Endometrium (tissue), 2 donors: ENCODE measurements at regions not wholly inside any gene's neighbourhood (a gene's known extent, or its start where the extent isn't known, plus 50 kb on each side); places are given as distances from the start of the nearest gene placed in this dataset.

ENCODE experiments used
- FAIRE-seq: peaks from 2 replicates; lab custom pipeline; 2012; peaks lifted over from hg19 to GRCh38; lab: Jason Lieb, UNC
- donor health status: control.
- donor health status: control.

GRCh38 chr12:115700896-115701465, 576.5 kb downstream of the MED13L start:
- no peak for FAIRE-seq

DNA sequence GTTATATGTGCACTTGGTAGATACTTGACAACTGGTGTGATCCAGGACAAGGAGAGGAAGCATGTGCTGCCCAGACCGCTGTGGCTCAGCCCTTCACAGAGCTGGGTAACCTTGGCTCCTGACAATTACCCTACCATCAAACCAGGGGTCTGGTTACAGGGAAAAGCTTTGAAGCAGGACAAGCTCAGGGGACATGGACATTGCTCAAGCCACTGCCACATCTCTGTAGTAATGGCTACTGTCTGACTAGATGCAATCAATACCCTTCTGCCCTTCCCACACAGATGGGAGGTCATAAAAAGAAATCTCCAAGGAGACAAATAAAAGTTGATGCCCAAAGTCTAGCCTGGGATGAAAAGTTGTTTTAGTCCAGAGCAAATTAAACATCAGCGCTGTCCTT, 577.4 kb downstream of the MED13L start:
- no peak for FAIRE-seq

DNA sequence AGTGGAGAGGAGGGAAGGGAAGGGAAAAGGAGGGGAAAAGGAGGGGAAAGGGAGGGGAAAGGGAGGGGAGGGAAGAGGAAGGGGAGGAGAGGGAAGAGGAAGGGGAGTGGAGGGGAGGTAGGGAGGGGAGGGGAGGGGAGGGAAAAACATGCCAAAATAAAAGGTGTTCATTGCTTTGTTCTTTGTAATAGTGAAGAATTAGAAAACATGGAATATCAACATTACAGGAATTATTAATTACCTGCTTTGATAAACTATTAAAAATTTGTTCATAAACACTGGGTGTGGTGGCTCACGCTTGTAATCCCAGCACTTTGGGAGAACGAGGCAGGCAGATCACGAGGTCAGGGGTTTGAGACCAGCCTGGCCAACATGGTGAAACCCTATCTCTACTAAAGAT, 579.2 kb downstream of the MED13L start:
- FAIRE-seq, result no peak

DNA sequence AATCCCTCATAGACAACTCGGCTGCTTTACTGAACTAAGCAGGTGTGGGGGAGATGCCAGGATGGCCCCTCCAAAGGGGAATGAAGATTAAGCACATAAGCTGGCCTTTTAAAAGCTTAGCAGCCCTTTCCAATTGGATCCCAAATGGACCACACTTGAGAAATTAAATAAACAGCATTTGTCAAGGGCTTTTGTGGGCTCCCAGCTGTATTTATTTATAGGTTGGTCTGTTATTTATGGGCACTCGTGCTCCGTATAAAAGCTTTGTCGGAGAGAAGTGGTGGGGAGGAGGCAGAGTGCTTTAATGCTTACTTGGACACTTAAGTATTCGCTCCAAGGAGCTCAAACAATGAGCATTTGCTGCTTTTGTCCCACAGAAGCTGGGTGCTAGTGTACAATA, 580.2 kb downstream of the MED13L start:
- FAIRE-seq, result no peak

DNA sequence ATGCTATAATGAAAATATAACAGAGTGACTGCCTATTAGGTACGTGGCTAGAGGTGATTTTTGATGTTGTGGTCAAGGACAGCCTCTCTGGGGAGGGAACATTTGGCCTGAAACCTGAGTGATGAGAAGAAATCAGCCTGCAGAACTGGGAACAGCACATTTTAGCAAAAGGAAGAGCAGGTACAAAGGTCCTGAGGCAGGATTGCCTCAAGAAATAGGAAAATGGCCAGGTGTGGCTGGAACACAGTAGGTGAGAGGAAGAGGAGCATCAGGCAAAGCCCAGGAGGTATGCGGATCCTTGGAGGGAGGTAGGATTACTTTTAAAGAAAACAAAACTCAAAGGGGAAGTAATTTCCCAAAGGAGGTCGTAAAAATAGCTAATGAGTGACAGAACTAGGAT, 582.9 kb downstream of the MED13L start:
- no peak for FAIRE-seq

DNA sequence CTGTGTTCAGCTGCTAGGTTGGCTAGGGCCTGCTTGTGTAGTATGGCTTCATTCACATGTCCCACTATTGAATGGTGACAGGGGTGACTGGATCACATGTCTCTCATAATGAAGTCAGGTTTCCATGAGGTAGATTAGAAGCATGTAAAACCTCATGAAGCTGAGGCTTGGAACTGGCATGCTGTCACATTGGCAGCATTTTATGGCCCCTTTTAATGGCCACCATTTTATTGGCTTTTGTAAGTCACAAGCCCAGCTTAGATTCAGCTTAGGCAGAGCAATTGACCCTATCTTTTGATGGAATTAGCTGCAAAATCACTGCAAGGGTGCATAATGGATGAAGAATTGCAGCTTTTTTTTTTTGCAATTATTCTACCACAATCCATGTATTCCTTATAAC, 583.5 kb downstream of the MED13L start:
- FAIRE-seq, result no peak

DNA sequence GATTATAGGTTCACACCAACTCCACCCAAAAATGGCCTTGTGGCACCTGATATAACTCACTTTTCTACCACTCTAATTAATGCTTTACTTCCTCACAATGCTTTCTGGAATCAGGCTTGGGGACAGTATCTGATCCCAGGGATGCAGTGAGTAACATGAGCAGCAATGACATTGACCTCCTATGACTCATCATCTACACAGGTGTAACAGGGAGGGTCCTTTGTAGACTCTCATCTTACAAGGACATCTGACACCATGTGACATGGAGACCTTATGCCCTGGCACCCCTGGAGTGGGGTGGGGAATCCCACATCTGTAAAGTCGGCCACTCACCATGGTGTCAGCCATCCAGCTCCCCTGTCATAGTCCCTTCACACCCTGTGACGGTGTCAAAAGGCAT, 586.4 kb downstream of the MED13L start:
- FAIRE-seq, result no peak

GRCh38 chr12:115687094-115687493, 590.4 kb downstream of the MED13L start:
- no peak for FAIRE-seq

DNA sequence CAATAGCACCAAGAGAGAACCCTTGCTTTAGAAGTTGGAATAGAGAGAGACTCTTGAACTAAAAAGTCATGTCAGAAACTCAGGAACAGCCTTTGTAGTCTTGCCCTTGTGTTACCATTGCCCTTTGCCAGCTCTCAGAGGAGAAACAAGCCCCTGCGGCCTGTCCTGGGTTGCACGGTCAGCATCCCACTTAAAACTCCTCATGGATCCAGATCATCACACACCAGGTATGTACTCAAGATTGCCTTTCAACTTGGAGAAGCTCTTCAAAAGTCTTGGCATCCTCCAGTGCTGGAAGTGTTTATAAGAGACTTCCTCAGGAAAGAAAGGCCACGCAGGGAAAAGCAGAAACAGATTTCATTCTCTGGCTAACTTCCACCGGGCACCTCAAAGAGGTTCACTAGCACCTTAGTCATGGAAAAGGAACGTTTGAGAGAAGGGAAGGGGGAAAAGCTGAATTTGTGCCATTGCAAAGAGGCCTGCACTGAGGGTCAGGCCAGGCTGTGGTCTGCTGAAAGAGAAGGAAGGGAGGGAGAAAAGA, 594.2 kb downstream of the MED13L start:
- no peak for FAIRE-seq

- no peak for FAIRE-seq
These were observed 596.5 kb downstream of the MED13L start for GRCh38 chr12:115680967-115681366.

- FAIRE-seq, result no peak
These were observed 604.9 kb downstream of the MED13L start for GRCh38 chr12:115672506-115673080.

GRCh38 chr12:115672086-115672485, 605.4 kb downstream of the MED13L start:
- no peak for FAIRE-seq

DNA sequence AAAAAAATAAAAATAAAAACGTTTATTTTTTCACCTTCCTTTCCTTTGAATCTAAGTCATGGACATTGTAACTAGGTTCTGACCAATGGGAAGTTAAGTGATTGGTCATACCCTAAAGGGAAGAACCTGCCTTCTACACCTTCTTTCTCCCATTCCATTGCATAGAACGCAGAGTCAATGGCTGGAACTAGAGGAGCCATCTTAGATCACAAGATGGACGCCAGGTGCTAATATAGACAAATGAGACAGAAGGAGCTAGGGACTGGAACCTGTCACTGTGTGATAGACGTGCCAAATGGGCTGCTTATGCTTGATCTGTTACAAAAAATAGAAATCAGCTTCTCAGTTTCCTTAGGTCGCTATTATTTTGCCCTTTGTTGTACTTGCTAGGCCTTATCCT, 606.6 kb downstream of the MED13L start:
- no peak for FAIRE-seq

- peak; percentile 69 for FAIRE-seq
These were observed 610.4 kb downstream of the MED13L start for GRCh38 chr12:115667116-115667515.

DNA sequence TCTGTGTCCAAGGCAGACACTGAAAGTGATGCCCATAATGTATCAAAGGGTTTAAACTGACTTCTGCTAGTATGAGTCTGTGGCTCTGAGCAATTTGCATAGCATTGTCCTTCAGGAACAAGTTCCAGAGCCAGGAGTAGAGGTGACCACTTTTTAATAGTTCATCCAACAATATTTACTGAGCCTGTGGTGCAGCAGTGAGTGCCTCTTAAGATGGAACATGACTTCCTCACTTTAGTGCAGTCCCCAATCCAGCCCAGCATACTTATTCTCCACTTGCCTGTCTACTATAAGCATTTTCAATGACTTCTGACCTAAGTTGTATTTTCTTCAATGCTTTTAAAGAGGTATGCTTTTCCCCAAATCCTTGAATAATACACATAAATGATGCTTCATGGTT, 611.3 kb downstream of the MED13L start:
- FAIRE-seq, result no peak

DNA sequence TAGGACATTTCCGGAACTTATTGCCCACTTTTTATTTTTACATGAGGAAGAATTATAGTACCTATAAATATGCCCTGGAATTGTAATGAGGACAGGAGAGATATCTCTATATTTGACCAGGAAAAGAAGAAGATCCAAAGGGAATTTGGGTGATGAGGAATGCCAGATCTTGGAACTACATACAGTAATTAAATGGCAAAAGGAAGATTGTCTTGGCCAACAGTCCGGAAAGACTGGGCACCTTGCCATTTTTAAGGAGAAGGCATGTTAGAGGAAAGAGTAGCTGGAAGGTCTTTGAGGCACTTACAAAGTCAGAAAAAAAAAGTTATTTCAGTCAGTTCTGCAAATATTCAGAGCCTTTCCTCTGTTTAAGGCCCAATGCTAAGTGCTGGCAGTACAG, 616.4 kb downstream of the MED13L start:
- FAIRE-seq, result no peak

DNA sequence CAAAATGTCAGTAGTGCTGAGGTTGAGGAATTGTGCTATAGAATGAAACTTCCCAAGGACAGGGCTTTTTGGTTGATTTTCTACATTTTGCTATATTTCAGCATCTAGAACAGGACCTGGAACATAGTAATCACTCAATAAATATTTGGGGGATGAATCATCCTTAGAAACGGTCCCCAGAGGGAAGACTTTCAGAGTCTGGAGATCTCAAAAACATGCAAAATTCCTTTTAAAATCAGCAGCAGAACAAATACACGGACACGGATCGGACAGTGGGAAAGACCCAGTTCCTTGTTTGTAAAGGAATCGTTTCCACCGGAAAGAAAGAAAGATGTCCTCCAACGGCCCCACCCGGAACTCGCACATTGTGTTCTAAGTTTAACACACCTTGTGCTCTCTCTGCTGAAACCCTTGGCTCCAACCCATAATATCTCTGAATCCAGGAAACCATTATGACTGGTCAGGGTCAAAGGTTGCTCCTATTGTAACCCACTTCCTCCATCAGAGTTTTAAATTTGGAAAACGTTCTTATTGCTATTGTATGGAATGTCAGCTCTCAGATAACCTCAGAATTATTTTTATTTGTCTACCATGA, 617.2 kb downstream of the MED13L start:
- FAIRE-seq, result no peak

DNA sequence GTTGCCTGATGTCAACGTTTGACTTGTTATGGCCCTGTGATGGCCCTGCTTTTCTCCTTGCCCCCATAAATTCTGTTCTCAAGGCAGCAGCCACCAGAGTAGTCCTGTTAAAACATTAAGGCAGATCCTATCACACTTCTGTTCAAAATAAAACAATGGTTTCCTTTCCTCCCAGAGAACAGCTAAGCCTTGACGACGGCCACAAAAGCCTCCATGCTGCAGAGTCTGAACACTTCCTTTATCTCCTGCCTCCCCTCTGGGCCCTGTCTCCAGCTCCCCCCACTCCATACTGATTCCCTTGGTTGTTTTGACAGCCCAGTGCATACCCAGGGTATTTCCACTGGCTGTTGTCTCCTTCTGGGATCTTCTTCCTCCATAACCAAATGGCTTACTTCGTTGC, 618.1 kb downstream of the MED13L start:
- FAIRE-seq, result no peak

- FAIRE-seq, result no peak
These were observed 620.1 kb downstream of the MED13L start for GRCh38 chr12:115657081-115658013.

- no peak for FAIRE-seq
These were observed 627.5 kb downstream of the MED13L start for GRCh38 chr12:115650026-115650425.

- FAIRE-seq, result no peak
These were observed 629.0 kb downstream of the MED13L start for GRCh38 chr12:115648463-115648862.

GRCh38 chr12:115646210-115646609, 631.3 kb downstream of the MED13L start:
- FAIRE-seq, result no peak

DNA sequence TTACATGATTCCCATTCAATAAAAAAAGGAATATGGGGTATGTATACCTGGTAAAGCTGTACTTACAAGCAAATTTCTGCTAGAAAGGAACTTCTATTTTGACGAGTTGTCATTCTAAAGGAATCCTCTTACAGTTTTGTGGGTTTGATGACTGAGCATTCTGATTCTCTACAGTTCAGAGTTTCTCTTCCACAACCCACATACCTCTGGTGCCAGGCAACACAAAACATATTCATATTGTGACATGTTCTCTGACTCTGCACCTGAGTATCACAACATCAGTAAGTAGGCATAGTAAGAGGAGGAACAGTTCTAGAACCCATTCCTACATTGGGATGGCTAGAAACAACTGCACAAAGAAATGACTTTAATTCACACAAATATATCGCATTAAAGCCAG, 636.6 kb downstream of the MED13L start:
- no peak for FAIRE-seq
